ENCODE measurements at regions not wholly inside any gene's neighbourhood (a gene's known extent, or its start where the extent isn't known, plus 50 kb on each side); places are given as distances from the start of the nearest gene placed in this dataset.

DNA sequence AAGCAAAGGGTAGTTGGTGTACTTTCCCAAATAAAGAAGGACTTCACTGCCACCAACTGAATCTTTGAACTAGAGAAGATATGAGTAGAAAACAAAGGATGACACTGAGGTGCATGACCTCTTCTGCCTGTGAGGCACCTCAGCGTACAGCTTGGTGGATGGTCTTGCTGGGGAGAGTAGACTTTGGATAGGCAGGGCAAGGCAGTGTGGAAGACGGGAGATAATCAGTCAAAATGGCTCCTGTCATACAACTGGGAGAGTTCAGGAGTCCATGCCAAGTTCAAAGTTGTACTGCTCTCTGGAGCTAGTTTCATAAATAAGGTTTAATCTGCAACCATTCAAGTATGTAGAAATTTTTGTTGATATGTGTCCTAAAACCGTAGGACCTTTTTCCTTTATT, 143.4 kb downstream of the BARHL2 start:
- TF ChIP-seq EZH2phosphoT487 (IDR thresholded peaks at IDR 0.05; ENCODE audit: low read depth) = no peak
- TF ChIP-seq, protein P1, sequence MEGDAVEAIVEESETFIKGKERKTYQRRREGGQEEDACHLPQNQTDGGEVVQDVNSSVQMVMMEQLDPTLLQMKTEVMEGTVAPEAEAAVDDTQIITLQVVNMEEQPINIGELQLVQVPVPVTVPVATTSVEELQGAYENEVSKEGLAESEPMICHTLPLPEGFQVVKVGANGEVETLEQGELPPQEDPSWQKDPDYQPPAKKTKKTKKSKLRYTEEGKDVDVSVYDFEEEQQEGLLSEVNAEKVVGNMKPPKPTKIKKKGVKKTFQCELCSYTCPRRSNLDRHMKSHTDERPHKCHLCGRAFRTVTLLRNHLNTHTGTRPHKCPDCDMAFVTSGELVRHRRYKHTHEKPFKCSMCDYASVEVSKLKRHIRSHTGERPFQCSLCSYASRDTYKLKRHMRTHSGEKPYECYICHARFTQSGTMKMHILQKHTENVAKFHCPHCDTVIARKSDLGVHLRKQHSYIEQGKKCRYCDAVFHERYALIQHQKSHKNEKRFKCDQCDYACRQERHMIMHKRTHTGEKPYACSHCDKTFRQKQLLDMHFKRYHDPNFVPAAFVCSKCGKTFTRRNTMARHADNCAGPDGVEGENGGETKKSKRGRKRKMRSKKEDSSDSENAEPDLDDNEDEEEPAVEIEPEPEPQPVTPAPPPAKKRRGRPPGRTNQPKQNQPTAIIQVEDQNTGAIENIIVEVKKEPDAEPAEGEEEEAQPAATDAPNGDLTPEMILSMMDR (IDR thresholded peaks at IDR 0.05; ENCODE audit: low read depth, low read length) = no peak
- H3K9ac ChIP-seq (ENCODE audit: low read length) = no peak overlapping the region
- no peaks in the 10 kb centered on the region for H3K9me3 ChIP-seq (ENCODE audit: insufficient read depth, low read length)
- H2AFZ ChIP-seq (ENCODE audit: low read depth, low read length) = no peak overlapping the region
- no peaks in the 10 kb centered on the region for H3K36me3 ChIP-seq (replicated peaks; ENCODE audit: low read depth, low read length)
- H3K4me3 ChIP-seq (ENCODE audit: low read length) = no peak overlapping the region
- 0 out of 2 replicates have a peak, but pooled peaks cover 3% of the 10 kb centered on the region for H3K4me1 ChIP-seq (ENCODE audit: low read length)
- no peaks in the 10 kb centered on the region for H3K27me3 ChIP-seq (ENCODE audit: low read depth, low read length)
- H3K4me2 ChIP-seq (ENCODE audit: low read length) = no peak overlapping the region
- no peaks in the 10 kb centered on the region for H4K20me1 ChIP-seq (ENCODE audit: insufficient read depth, low read length)
- no peaks in the 10 kb centered on the region for H3K79me2 ChIP-seq (ENCODE audit: low read length)
- H3K27ac ChIP-seq (ENCODE audit: low read length) = no peak overlapping the region

DNA sequence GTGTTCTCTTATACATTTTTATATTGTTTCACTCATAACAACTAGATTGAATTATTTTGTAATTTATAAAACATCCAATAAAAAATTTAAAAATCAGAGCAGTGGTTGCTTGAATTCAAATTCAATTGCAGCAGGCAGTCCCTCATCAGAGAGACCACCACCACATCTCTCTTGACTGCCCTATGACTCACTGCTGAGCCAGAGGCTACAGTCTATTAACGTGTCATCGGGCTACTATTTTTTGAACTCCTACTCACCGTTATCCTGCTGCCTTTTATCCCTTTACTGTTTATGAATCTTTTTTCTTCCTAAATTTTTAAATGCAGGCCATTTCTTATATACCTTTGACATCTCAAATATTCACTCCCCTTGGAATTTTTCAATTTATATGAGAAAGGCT, 144.7 kb downstream of the BARHL2 start:
- Histone ChIP-seq H2AFZ (ENCODE audit: low read depth, low read length) (no peak overlapping the region), H4K20me1 (ENCODE audit: insufficient read depth, low read length) (no peaks in the 10 kb centered on the region), H3K9ac (ENCODE audit: low read length) (no peak overlapping the region), H3K4me2 (ENCODE audit: low read length) (no peak overlapping the region), H3K27me3 (ENCODE audit: low read depth, low read length) (no peaks in the 10 kb centered on the region), H3K79me2 (ENCODE audit: low read length) (no peaks in the 10 kb centered on the region), H3K4me3 (ENCODE audit: low read length) (no peak overlapping the region), H3K4me1 (ENCODE audit: low read length) (0 out of 2 replicates have a peak, but pooled peaks cover 3% of the 10 kb centered on the region), H3K9me3 (ENCODE audit: insufficient read depth, low read length) (no peaks in the 10 kb centered on the region), H3K27ac (ENCODE audit: low read length) (no peak overlapping the region), H3K36me3 (replicated peaks; ENCODE audit: low read depth, low read length) (no peaks in the 10 kb centered on the region)
- TF ChIP-seq EZH2phosphoT487 (IDR thresholded peaks at IDR 0.05; ENCODE audit: low read depth) = no peak

DNA sequence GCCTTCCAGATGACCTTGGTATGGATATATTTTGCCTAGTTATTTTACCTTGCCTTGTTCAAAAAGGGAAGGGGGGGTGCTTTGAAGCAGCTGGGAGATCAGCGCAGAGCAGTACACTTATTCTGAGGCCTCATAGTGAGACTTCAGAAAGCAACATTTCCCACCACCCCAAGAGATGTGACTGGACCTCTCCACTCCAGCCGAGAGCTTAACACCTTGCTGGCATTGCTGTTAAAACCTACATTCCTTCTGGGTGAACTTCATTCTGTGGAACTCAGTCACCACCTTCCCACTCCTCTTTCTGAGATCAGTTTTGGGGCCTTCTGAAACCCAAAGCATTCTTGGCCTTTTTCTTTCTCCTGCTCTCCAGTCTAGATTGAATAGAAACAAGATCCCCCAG, 148.7 kb downstream of the BARHL2 start:
- H4K20me1 ChIP-seq (ENCODE audit: insufficient read depth, low read length) = no peaks in the 10 kb centered on the region
- H3K36me3 ChIP-seq (replicated peaks; ENCODE audit: low read depth, low read length) = no peaks in the 10 kb centered on the region
- H3K79me2 ChIP-seq (ENCODE audit: low read length) = no peaks in the 10 kb centered on the region
- no peaks in the 10 kb centered on the region for H3K9me3 ChIP-seq (ENCODE audit: insufficient read depth, low read length)
- H3K4me1 ChIP-seq (ENCODE audit: low read length) = 0 out of 2 replicates have a peak, but pooled peaks cover 3% of the 10 kb centered on the region
- no peaks in the 10 kb centered on the region for H3K27me3 ChIP-seq (ENCODE audit: low read depth, low read length)
- TF ChIP-seq, protein P1 (IDR thresholded peaks at IDR 0.05; ENCODE audit: low read depth, low read length) = no peak
- no peak for TF ChIP-seq EZH2phosphoT487 (IDR thresholded peaks at IDR 0.05; ENCODE audit: low read depth)
- H3K27ac ChIP-seq (ENCODE audit: low read length) = no peak overlapping the region
- no peak overlapping the region for H3K4me3 ChIP-seq (ENCODE audit: low read length)
- H3K4me2 ChIP-seq (ENCODE audit: low read length) = no peak overlapping the region
- no peak overlapping the region for H3K9ac ChIP-seq (ENCODE audit: low read length)
- no peak overlapping the region for H2AFZ ChIP-seq (ENCODE audit: low read depth, low read length)

DNA sequence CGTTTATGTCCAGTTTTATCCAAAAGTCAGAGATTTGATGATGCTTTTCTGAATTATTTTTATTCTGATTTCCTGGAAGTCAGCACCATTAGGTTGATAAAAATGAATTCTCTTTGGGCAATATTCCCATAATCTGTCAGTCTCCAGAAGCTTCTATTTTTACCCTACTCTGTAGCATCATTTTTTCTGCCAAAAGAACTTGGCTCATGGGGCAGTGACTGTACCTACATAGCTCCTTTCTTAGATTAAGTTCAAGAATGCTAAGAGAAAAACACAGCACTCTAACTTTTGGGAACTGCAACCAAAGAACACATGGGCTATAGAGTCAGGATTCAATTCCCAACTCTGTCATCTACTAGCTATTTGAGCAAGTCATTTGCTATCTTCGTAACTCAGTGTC, 152.9 kb downstream of the BARHL2 start:
- H4K20me1 ChIP-seq (ENCODE audit: insufficient read depth, low read length) = no peaks in the 10 kb centered on the region
- H3K36me3 ChIP-seq (replicated peaks; ENCODE audit: low read depth, low read length) = no peaks in the 10 kb centered on the region
- TF ChIP-seq EZH2phosphoT487 (IDR thresholded peaks at IDR 0.05; ENCODE audit: low read depth) = no peak
- TF ChIP-seq, protein P1 (IDR thresholded peaks at IDR 0.05; ENCODE audit: low read depth, low read length) = no peak
- H3K9ac ChIP-seq (ENCODE audit: low read length) = no peak overlapping the region
- H3K79me2 ChIP-seq (ENCODE audit: low read length) = no peaks in the 10 kb centered on the region
- no peak overlapping the region for H3K4me2 ChIP-seq (ENCODE audit: low read length)
- no peak overlapping the region for H3K27ac ChIP-seq (ENCODE audit: low read length)
- H3K4me3 ChIP-seq (ENCODE audit: low read length) = no peak overlapping the region
- no peaks in the 10 kb centered on the region for H3K9me3 ChIP-seq (ENCODE audit: insufficient read depth, low read length)
- H3K4me1 ChIP-seq (ENCODE audit: low read length) = no peaks in the 10 kb centered on the region
- H3K27me3 ChIP-seq (ENCODE audit: low read depth, low read length) = no peaks in the 10 kb centered on the region
- H2AFZ ChIP-seq (ENCODE audit: low read depth, low read length) = no peak overlapping the region

DNA sequence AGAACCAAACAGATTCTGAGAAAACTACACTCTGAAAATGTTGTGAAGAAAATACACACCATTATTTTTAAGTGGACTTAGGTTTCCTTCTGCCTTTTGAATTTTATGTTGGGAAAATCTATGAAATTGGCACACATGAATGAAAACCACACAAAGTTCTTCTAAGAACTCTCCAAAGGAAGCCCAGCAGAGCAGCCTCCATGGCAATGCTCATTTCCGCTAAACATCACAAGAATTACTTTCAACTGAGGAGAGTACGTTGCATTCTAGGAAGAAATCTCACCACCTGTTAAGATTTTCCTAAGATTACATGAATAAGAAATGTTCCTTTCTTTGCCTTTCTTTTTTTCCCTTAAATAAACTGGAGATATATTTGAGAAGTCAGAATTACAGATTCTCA, 154.2 kb downstream of the BARHL2 start:
- TF ChIP-seq, protein P1 (IDR thresholded peaks at IDR 0.05; ENCODE audit: low read depth, low read length) = no peak
- no peak for TF ChIP-seq EZH2phosphoT487 (IDR thresholded peaks at IDR 0.05; ENCODE audit: low read depth)
- no peak overlapping the region for H3K9ac ChIP-seq (ENCODE audit: low read length)

More for the DNA sequence above, 154.2 kb downstream of the BARHL2 start:
- Histone ChIP-seq H3K9me3 (ENCODE audit: insufficient read depth, low read length) (no peaks in the 10 kb centered on the region), H2AFZ (ENCODE audit: low read depth, low read length) (no peak overlapping the region), H3K4me1 (ENCODE audit: low read length) (no peaks in the 10 kb centered on the region), H3K4me2 (ENCODE audit: low read length) (no peak overlapping the region), H3K36me3 (replicated peaks; ENCODE audit: low read depth, low read length) (no peaks in the 10 kb centered on the region), H4K20me1 (ENCODE audit: insufficient read depth, low read length) (no peaks in the 10 kb centered on the region), H3K27ac (ENCODE audit: low read length) (no peak overlapping the region), H3K79me2 (ENCODE audit: low read length) (no peaks in the 10 kb centered on the region), H3K27me3 (ENCODE audit: low read depth, low read length) (no peaks in the 10 kb centered on the region), H3K4me3 (ENCODE audit: low read length) (no peak overlapping the region)

Data from OCI-LY3 (cell line).